ENCODE measurements at regions not wholly inside any gene's neighbourhood (a gene's known extent, or its start where the extent isn't known, plus 50 kb on each side); places are given as distances from the start of the nearest gene placed in this dataset.

DNA sequence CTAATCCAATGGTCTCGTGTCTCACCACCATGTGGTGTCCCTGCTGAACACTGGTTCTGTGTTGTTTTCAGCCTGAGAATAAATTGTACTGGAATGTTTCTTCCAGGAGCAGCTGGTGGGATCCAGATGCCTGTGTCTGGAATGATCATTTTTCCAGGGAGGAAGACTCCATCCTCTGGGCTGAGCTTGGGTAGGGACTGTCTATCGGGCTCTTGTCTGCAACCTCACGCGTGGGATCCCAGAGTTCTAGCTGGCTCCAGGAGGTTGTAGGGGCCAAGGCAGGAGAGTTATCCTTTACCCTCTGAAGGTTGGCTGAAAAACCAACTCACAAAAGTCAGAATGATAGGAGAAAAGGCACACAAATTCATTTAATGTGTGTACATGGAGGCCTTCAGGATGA, 144.1 kb upstream of the B3GAT1 start:
- ChIA-PET CTCF (no interaction called here), POLR2A (no interaction called here)
- H3K9me3 ChIP-seq (ENCODE audit: control insufficient read depth, insufficient read depth, low read depth, low read length), result no peaks in the 10 kb centered on the region
- ATAC-seq (no peak), DNase-seq (ENCODE audit: low read depth, low spot score) (no peak)
- H3K4me1 ChIP-seq (ENCODE audit: control insufficient read depth, insufficient read depth, low read length), result no peaks in the 10 kb centered on the region
- no peak overlapping the region for H3K27ac ChIP-seq (ENCODE audit: low read length)
- H3K27me3 ChIP-seq (ENCODE audit: control insufficient read depth, insufficient read depth, low read length), result peaks cover 11% of the 10 kb centered on the region
- no TSS peak for BruUV-seq (replicated peaks)
- TF ChIP-seq TCF7L2 (IDR thresholded peaks at IDR 0.05; ENCODE audit: low read depth, low read length), result no peak
- no peak for TF ChIP-seq SIN3A (IDR thresholded peaks at IDR 0.05; ENCODE audit: borderline replicate concordance, insufficient read depth, low read depth, low read length)
- TF ChIP-seq, protein P1, sequence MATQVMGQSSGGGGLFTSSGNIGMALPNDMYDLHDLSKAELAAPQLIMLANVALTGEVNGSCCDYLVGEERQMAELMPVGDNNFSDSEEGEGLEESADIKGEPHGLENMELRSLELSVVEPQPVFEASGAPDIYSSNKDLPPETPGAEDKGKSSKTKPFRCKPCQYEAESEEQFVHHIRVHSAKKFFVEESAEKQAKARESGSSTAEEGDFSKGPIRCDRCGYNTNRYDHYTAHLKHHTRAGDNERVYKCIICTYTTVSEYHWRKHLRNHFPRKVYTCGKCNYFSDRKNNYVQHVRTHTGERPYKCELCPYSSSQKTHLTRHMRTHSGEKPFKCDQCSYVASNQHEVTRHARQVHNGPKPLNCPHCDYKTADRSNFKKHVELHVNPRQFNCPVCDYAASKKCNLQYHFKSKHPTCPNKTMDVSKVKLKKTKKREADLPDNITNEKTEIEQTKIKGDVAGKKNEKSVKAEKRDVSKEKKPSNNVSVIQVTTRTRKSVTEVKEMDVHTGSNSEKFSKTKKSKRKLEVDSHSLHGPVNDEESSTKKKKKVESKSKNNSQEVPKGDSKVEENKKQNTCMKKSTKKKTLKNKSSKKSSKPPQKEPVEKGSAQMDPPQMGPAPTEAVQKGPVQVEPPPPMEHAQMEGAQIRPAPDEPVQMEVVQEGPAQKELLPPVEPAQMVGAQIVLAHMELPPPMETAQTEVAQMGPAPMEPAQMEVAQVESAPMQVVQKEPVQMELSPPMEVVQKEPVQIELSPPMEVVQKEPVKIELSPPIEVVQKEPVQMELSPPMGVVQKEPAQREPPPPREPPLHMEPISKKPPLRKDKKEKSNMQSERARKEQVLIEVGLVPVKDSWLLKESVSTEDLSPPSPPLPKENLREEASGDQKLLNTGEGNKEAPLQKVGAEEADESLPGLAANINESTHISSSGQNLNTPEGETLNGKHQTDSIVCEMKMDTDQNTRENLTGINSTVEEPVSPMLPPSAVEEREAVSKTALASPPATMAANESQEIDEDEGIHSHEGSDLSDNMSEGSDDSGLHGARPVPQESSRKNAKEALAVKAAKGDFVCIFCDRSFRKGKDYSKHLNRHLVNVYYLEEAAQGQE (IDR thresholded peaks at IDR 0.05; ENCODE audit: insufficient read depth in 1 of 2, low read depth in 2 of 2, low read length in 1 of 2), result no peak
- TF ChIP-seq CTCF (IDR thresholded peaks at IDR 0.05), result no peak
- TF ChIP-seq POLR2AphosphoS5 (IDR thresholded peaks at IDR 0.05; ENCODE audit: low read depth, low read length), result no peak
- H3K36me3 ChIP-seq (ENCODE audit: control insufficient read depth, insufficient read depth, low read length), result no peaks in the 10 kb centered on the region
- in situ Hi-C loops (cut with HindIII; ENCODE audit: low pct_unique_long_range_greater_than_20kb, low sequenced_read_pairs) (no loop called here), intact Hi-C loops (cut with micrococcal nuclease; ENCODE audit: unreplicated experiment) (no loop called here)
- no peak overlapping the region for H3K4me3 ChIP-seq (ENCODE audit: low read depth in 2 of 2, low read length in 2 of 2)

- POLR2A ChIA-PET, result no interaction called here
- in situ Hi-C loops (cut with HindIII; ENCODE audit: low pct_unique_long_range_greater_than_20kb, low sequenced_read_pairs) (no loop called here), intact Hi-C loops (cut with micrococcal nuclease; ENCODE audit: unreplicated experiment) (no loop called here)
- BruUV-seq (replicated peaks), result no TSS peak
- Histone ChIP-seq H3K4me3 (ENCODE audit: low read depth in 2 of 2, low read length in 2 of 2) (no peak overlapping the region), H3K9me3 (ENCODE audit: control insufficient read depth, insufficient read depth, low read depth, low read length) (no peaks in the 10 kb centered on the region), H3K27me3 (ENCODE audit: control insufficient read depth, insufficient read depth, low read length) (peaks cover 11% of the 10 kb centered on the region), H3K4me1 (ENCODE audit: control insufficient read depth, insufficient read depth, low read length) (no peaks in the 10 kb centered on the region), H3K36me3 (ENCODE audit: control insufficient read depth, insufficient read depth, low read length) (no peaks in the 10 kb centered on the region), H3K27ac (ENCODE audit: low read length) (no peak overlapping the region)
- no peak for TF ChIP-seq TCF7L2 (IDR thresholded peaks at IDR 0.05; ENCODE audit: low read depth, low read length)
- TF ChIP-seq CTCF (IDR thresholded peaks at IDR 0.05), result no peak
- no peak for TF ChIP-seq SIN3A (IDR thresholded peaks at IDR 0.05; ENCODE audit: borderline replicate concordance, insufficient read depth, low read depth, low read length)
- no peak for TF ChIP-seq POLR2AphosphoS5 (IDR thresholded peaks at IDR 0.05; ENCODE audit: low read depth, low read length)
- TF ChIP-seq, protein P1 (IDR thresholded peaks at IDR 0.05; ENCODE audit: insufficient read depth in 1 of 2, low read depth in 2 of 2, low read length in 1 of 2), result no peak
- CTCF ChIA-PET, result no interaction called here
- DNase-seq (ENCODE audit: low read depth, low spot score) (no peak), ATAC-seq (no peak)
These were observed 143.5 kb upstream of the B3GAT1 start for GRCh38 chr11:134555510-134555909.

Data from Panc1 (cell line).